ENCODE measurements at regions not wholly inside any gene's neighbourhood (a gene's known extent, or its start where the extent isn't known, plus 50 kb on each side); places are given as distances from the start of the nearest gene placed in this dataset.

DNA sequence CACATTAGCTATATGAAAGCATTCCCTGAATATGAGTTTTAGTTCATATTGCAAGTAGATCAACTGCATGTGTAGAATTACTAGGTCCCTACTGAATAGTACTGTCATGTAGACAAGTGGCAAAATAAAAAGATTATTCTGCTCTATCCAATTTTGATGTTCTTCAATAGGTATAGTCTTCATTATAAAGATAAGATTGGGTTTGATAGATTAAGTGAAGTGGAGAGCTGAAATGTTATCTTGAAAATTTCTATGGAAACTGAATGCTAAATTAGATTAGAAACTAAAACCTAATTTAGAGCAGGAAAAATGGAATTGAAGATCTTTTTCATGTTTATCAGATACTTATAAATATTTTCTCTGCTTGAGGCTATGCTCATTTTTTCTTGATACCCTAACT lies 1610.0 kb downstream of the BRINP3 start:
- TF ChIP-seq, protein P1, sequence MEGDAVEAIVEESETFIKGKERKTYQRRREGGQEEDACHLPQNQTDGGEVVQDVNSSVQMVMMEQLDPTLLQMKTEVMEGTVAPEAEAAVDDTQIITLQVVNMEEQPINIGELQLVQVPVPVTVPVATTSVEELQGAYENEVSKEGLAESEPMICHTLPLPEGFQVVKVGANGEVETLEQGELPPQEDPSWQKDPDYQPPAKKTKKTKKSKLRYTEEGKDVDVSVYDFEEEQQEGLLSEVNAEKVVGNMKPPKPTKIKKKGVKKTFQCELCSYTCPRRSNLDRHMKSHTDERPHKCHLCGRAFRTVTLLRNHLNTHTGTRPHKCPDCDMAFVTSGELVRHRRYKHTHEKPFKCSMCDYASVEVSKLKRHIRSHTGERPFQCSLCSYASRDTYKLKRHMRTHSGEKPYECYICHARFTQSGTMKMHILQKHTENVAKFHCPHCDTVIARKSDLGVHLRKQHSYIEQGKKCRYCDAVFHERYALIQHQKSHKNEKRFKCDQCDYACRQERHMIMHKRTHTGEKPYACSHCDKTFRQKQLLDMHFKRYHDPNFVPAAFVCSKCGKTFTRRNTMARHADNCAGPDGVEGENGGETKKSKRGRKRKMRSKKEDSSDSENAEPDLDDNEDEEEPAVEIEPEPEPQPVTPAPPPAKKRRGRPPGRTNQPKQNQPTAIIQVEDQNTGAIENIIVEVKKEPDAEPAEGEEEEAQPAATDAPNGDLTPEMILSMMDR (IDR thresholded peaks at IDR 0.05): no peak
- TF ChIP-seq POLR2A (IDR thresholded peaks at IDR 0.05): no peak

All from sigmoid colon (tissue), 3 donors.